ENCODE measurements at regions not wholly inside any gene's neighbourhood (a gene's known extent, or its start where the extent isn't known, plus 50 kb on each side); places are given as distances from the start of the nearest gene placed in this dataset.
A peak's percentile ranks its signal among the peaks of the same experiment; 100 is the strongest.

- DNase-seq (ENCODE audit: low spot score) (no peak), FAIRE-seq (no peak)
These were observed 2172.3 kb upstream of the CELF4 start for GRCh38 chr18:39737869-39738268.

- no peak for DNase-seq (ENCODE audit: low spot score)
- no peak for FAIRE-seq
These were observed 2167.3 kb upstream of the CELF4 start for GRCh38 chr18:39732918-39733317.

- FAIRE-seq: no peak
- no peak for DNase-seq (ENCODE audit: low spot score)
These were observed 2165.0 kb upstream of the CELF4 start for GRCh38 chr18:39730606-39731005.

- FAIRE-seq (no peak), DNase-seq (ENCODE audit: low spot score) (no peak)
These were observed 2159.1 kb upstream of the CELF4 start for GRCh38 chr18:39724652-39725051.

GRCh38 chr18:39721712-39722111 lies 2156.1 kb upstream of the CELF4 start:
- DNase-seq (ENCODE audit: low spot score): no peak
- FAIRE-seq: no peak

- FAIRE-seq (no peak), DNase-seq (ENCODE audit: low spot score) (no peak)
These were observed 2148.4 kb upstream of the CELF4 start for GRCh38 chr18:39713961-39714360.

GRCh38 chr18:39711701-39712100 lies 2146.1 kb upstream of the CELF4 start:
- DNase-seq (ENCODE audit: low spot score) (no peak), FAIRE-seq (no peak)

- FAIRE-seq: no peak
- no peak for DNase-seq (ENCODE audit: low spot score)
These were observed 2139.8 kb upstream of the CELF4 start for GRCh38 chr18:39705362-39705761.

GRCh38 chr18:39702888-39703287 lies 2137.3 kb upstream of the CELF4 start:
- FAIRE-seq: no peak
- no peak for DNase-seq (ENCODE audit: low spot score)

- FAIRE-seq (no peak), DNase-seq (ENCODE audit: low spot score) (no peak)
These were observed 2136.2 kb upstream of the CELF4 start for GRCh38 chr18:39701839-39702238.

- DNase-seq (ENCODE audit: low spot score) (no peak), FAIRE-seq (no peak)
These were observed 2135.6 kb upstream of the CELF4 start for GRCh38 chr18:39701055-39701783.

- FAIRE-seq (no peak), DNase-seq (ENCODE audit: low spot score) (no peak)
These were observed 2133.9 kb upstream of the CELF4 start for GRCh38 chr18:39699340-39699964.

GRCh38 chr18:39698436-39698835 lies 2132.8 kb upstream of the CELF4 start:
- no peak for FAIRE-seq

GRCh38 chr18:39693359-39693758 lies 2127.8 kb upstream of the CELF4 start:
- DNase-seq (ENCODE audit: low spot score) (no peak), FAIRE-seq (no peak)

More at GRCh38 chr18:39698436-39698835, 2132.8 kb upstream of the CELF4 start:
- no peak for DNase-seq (ENCODE audit: low spot score)

GRCh38 chr18:39692367-39693015 lies 2126.9 kb upstream of the CELF4 start:
- DNase-seq (ENCODE audit: low spot score) (no peak), FAIRE-seq (no peak)

- DNase-seq (ENCODE audit: low spot score): no peak
- FAIRE-seq: no peak
These were observed 2119.8 kb upstream of the CELF4 start for GRCh38 chr18:39685303-39685902.

- DNase-seq (ENCODE audit: low spot score) (no peak), FAIRE-seq (no peak)
These were observed 2115.5 kb upstream of the CELF4 start for GRCh38 chr18:39681061-39681460.

- no peak for DNase-seq (ENCODE audit: low spot score)
- no peak for FAIRE-seq
These were observed 2110.3 kb upstream of the CELF4 start for GRCh38 chr18:39675906-39676305.

- DNase-seq (ENCODE audit: low spot score) (peak; percentile 4), FAIRE-seq (no peak)
These were observed 2109.8 kb upstream of the CELF4 start for GRCh38 chr18:39675368-39675767.

GRCh38 chr18:39672171-39672570 lies 2106.6 kb upstream of the CELF4 start:
- DNase-seq (ENCODE audit: low spot score) (no peak), FAIRE-seq (no peak)

- DNase-seq (ENCODE audit: low spot score): no peak
- no peak for FAIRE-seq
These were observed 2102.3 kb upstream of the CELF4 start for GRCh38 chr18:39667905-39668304.

GRCh38 chr18:39666541-39666940 lies 2100.9 kb upstream of the CELF4 start:
- FAIRE-seq: no peak
- no peak for DNase-seq (ENCODE audit: low spot score)
